GM12878 (cell line): ENCODE measurements at regions not wholly inside any gene's neighbourhood (a gene's known extent, or its start where the extent isn't known, plus 50 kb on each side); places are given as distances from the start of the nearest gene placed in this dataset.

ENCODE experiments used
- ATAC-seq: fragments of 200-7000 bp; cut with Tn5 transposase; 3 replicates; pipeline ENCODE4 v1.9.1; 2020; ENCODE audit warnings: mild to moderate bottlenecking, moderate library complexity
- BruUV-seq: library from RNA; stranded (reverse); fragments of 400-500 nt; replicated peaks from 2 replicates; lab custom pipeline; 2021; lab: Mats Ljungman, UMichigan
- CTCF ChIA-PET: fragments of 300-600 bp; sonication (Branson Sonifier 250); formaldehyde crosslinking; extraction: SDS; loops from one replicate; lab custom pipeline; 2021; ENCODE audit warnings: inconsistent platforms; lab: Yijun Ruan, JAX
- POLR2A ChIA-PET: fragments of 350-600 bp; formaldehyde crosslinking; extraction: SDS; loops from one replicate; lab custom pipeline; 2021; ENCODE audit warnings: inconsistent platforms; lab: Charles Lee
- RAD21 ChIA-PET: fragments of 300-600 bp; sonication (Branson Sonifier 250); formaldehyde crosslinking; loops from one replicate; lab custom pipeline; 2023; ENCODE audit warnings: antibody characterized with exemption; ENCODE audit not compliant: unreplicated experiment; lab: Charles Lee
- SMC1A ChIA-PET: fragments of 300-600 bp; sonication (Branson Sonifier 250); formaldehyde crosslinking; loops from one replicate; lab custom pipeline; 2023; ENCODE audit not compliant: unreplicated experiment, uncharacterized antibody; lab: Charles Lee
- DNase-seq: peaks from one replicate; pipeline ENCODE4 v3.0.0-alpha.2; 2011; ENCODE audit warnings: low read depth, low spot score
- FAIRE-seq: peaks from 3 replicates; lab custom pipeline; 2011; peaks lifted over from hg19 to GRCh38; lab: Jason Lieb, UNC
- H2AFZ ChIP-seq: 2 replicates; pipeline ENCODE4 v1.6.0; 2011; ENCODE audit warnings: low read depth, low read length, control low read depth; ENCODE audit not compliant: control insufficient read depth
- H3K27ac ChIP-seq: 2 replicates; pipeline ENCODE4 v1.5.1; 2011; ENCODE audit warnings: control low read depth; ENCODE audit not compliant: control insufficient read depth, insufficient read depth
- H3K27me3 ChIP-seq, 2 experiments: replicated peaks in 1 of 2; 2 replicates each; pipeline versions ENCODE4 v1.6.0 to v1.6.1; 2011; ENCODE audit warnings: low read length in 1 of 2; ENCODE audit not compliant: control insufficient read depth in 2 of 2, insufficient read depth in 2 of 2
- H3K36me3 ChIP-seq, 2 experiments: 2 replicates each; pipeline ENCODE4 v1.5.1; 2011; ENCODE audit warnings: low read length in 1 of 2; ENCODE audit not compliant: control insufficient read depth in 2 of 2, insufficient read depth in 2 of 2
- H3K4me1 ChIP-seq: 2 replicates; pipeline ENCODE4 v1.6.1; 2011; ENCODE audit warnings: mild to moderate bottlenecking, low read length, moderate library complexity, mixed read lengths; ENCODE audit not compliant: control insufficient read depth, insufficient read depth
- H3K4me2 ChIP-seq: 2 replicates; pipeline ENCODE4 v1.6.0; 2011; ENCODE audit warnings: control low read depth; ENCODE audit not compliant: control insufficient read depth, insufficient read depth
- H3K4me3 ChIP-seq: fragments of 200-600 bp; sonication (generic); 2 replicates; pipeline ENCODE4 v1.5.1; 2016
- H3K79me2 ChIP-seq: 2 replicates; pipeline ENCODE4 v1.6.0; 2011; ENCODE audit warnings: low read length; ENCODE audit not compliant: control insufficient read depth, insufficient read depth
- H3K9ac ChIP-seq: 2 replicates; pipeline ENCODE4 v1.8.0; 2011; ENCODE audit warnings: low read length, control low read depth, mixed read lengths; ENCODE audit not compliant: control insufficient read depth, insufficient read depth
- H3K9me3 ChIP-seq: replicated peaks from 3 replicates; pipeline ENCODE4 v1.5.1; 2011; ENCODE audit warnings: mild to moderate bottlenecking, low read length; ENCODE audit not compliant: control insufficient read depth, insufficient read depth
- H4K20me1 ChIP-seq: 2 replicates; pipeline ENCODE4 v1.6.0; 2011; ENCODE audit not compliant: control insufficient read depth, insufficient read depth
- E2F4 ChIP-seq: IDR thresholded peaks from 2 replicates; pipeline ENCODE4 v1.6.1; 2012; ENCODE audit warnings: low read depth, low read length, improper control_type of control experiment
- EGR1 ChIP-seq, 2 experiments: IDR thresholded peaks; 1 replicate in 1 of 2; 2 replicates in 1 of 2; pipeline ENCODE4 v1.6.1; 2011 to 2012; ENCODE audit warnings: low read depth in 2 of 2, low read length in 2 of 2, borderline replicate concordance in 1 of 2, mild to moderate bottlenecking in 1 of 2, moderate library complexity in 1 of 2
- ELK1 ChIP-seq: IDR thresholded peaks from 2 replicates; pipeline ENCODE4 v1.6.1; 2012; ENCODE audit warnings: low read depth, low read length, improper control_type of control experiment
- IKZF1 ChIP-seq: fragments of 450-650 bp; conservative IDR thresholded peaks from 2 replicates; pipeline ENCODE4 v1.6.1; 2017; ENCODE audit warnings: antibody characterized with exemption, mild to moderate bottlenecking
- IRF4 ChIP-seq: IDR thresholded peaks from 2 replicates; pipeline ENCODE4 v1.6.1; 2011; ENCODE audit warnings: low read depth, low read length
- JUND ChIP-seq: IDR thresholded peaks from 2 replicates; pipeline ENCODE4 v1.6.1; 2012; ENCODE audit warnings: low read depth, mild to moderate bottlenecking, low read length, improper control_type of control experiment, moderate library complexity
- NR2C1 ChIP-seq: fragments of 450-650 bp; IDR thresholded peaks from 2 replicates; pipeline ENCODE4 v1.6.1; 2017; ENCODE audit warnings: antibody characterized with exemption, mild to moderate bottlenecking, moderate library complexity
- POU2F2 ChIP-seq: IDR thresholded peaks from 3 replicates; pipeline ENCODE4 v1.6.1; 2011; ENCODE audit warnings: low read depth, mild to moderate bottlenecking, low read length, borderline replicate concordance
- RAD21 ChIP-seq: IDR thresholded peaks from 2 replicates; pipeline ENCODE4 v1.6.1; 2011; ENCODE audit warnings: mild to moderate bottlenecking, low read depth, low read length, moderate library complexity; ENCODE audit not compliant: insufficient read depth
- RBBP5 ChIP-seq: fragments of 200-600 bp; sonication (generic); conservative IDR thresholded peaks from 2 replicates; pipeline ENCODE4 v1.6.1; 2016
- SMAD1 ChIP-seq: fragments of 450-650 bp; IDR thresholded peaks from 2 replicates; pipeline ENCODE4 v1.6.1; 2018; ENCODE audit warnings: mild to moderate bottlenecking, low read depth; ENCODE audit not compliant: partially characterized antibody
- SMC3 ChIP-seq: IDR thresholded peaks from 2 replicates; pipeline ENCODE4 v1.6.1; 2011; ENCODE audit warnings: low read length, improper control_type of control experiment, borderline replicate concordance
- STAT1 ChIP-seq: fragments of 450-650 bp; conservative IDR thresholded peaks from 2 replicates; pipeline ENCODE4 v1.6.1; 2014; ENCODE audit warnings: antibody characterized with exemption, mild to moderate bottlenecking
- SUPT20H ChIP-seq: IDR thresholded peaks from 2 replicates; pipeline ENCODE4 v1.6.1; 2011; ENCODE audit warnings: low read depth, mild to moderate bottlenecking, low read length, moderate library complexity, borderline replicate concordance; ENCODE audit not compliant: control insufficient read depth
- ZNF207 ChIP-seq: fragments of 450-650 bp; IDR thresholded peaks from 2 replicates; pipeline ENCODE4 v1.6.1; 2014; ENCODE audit warnings: antibody characterized with exemption, mild to moderate bottlenecking, borderline replicate concordance
- ZNF622 ChIP-seq: fragments of 450-650 bp; IDR thresholded peaks from 2 replicates; pipeline ENCODE4 v1.6.1; 2017; ENCODE audit warnings: mild to moderate bottlenecking, inconsistent platforms
- WGBS: methylation state at CpG from one replicate; pipeline ENCODE4 v1.1.6; 2016; ENCODE audit warnings: low lambda C conversion rate; ENCODE audit not compliant: insufficient replicate concordance, insufficient coverage; ENCODE audit errors: missing lambda C conversion rate; 5-methylcytosine and 5-hydroxymethylcytosine counted together
- in situ Hi-C: fragments of 300-500 bp; cut with MboI; formaldehyde crosslinking; loops from 9 replicates; pipeline ENCODE4 v1.14.3; 2018; ENCODE audit warnings: mixed read lengths
- intact Hi-C: fragments of 100-400 bp; cut with micrococcal nuclease; formaldehyde crosslinking; loops from one replicate; pipeline ENCODE4 v1.14.2; 2022; ENCODE audit not compliant: unreplicated experiment
- TF ChIP-seq, protein P1 (sequence below): fragments of 450-650 bp; formaldehyde crosslinking; IDR thresholded peaks from 2 replicates; pipeline ENCODE4 v1.5.0; 2022; ENCODE audit warnings: mild to moderate bottlenecking, missing genetic modification characterization
- TF ChIP-seq, protein P2 (sequence below): IDR thresholded peaks from 2 replicates; pipeline ENCODE4 v1.6.1; 2011; ENCODE audit warnings: borderline replicate concordance, low read depth, mild to moderate bottlenecking, moderate library complexity, low read length; ENCODE audit not compliant: insufficient read depth, poor library complexity, severe bottlenecking

- FAIRE-seq (no peak), ATAC-seq (no peak), DNase-seq (no peak)
- no peak overlapping the region for H3K27ac ChIP-seq
- no peak for TF ChIP-seq ZNF207
- TF ChIP-seq E2F4: no peak
- no peak for TF ChIP-seq RAD21
- TF ChIP-seq ZNF622: no peak
- TF ChIP-seq STAT1: no peak
- no peak for TF ChIP-seq IRF4
- TF ChIP-seq SMC3: no peak
- TF ChIP-seq JUND: no peak
- no peak for TF ChIP-seq NR2C1
- TF ChIP-seq EGR1 (IDR thresholded peaks at IDR 0.05; ENCODE audit: borderline replicate concordance in 1 of 2, low read depth in 2 of 2, low read length in 2 of 2): no peak
- TF ChIP-seq IKZF1: no peak
- TF ChIP-seq, protein P1, sequence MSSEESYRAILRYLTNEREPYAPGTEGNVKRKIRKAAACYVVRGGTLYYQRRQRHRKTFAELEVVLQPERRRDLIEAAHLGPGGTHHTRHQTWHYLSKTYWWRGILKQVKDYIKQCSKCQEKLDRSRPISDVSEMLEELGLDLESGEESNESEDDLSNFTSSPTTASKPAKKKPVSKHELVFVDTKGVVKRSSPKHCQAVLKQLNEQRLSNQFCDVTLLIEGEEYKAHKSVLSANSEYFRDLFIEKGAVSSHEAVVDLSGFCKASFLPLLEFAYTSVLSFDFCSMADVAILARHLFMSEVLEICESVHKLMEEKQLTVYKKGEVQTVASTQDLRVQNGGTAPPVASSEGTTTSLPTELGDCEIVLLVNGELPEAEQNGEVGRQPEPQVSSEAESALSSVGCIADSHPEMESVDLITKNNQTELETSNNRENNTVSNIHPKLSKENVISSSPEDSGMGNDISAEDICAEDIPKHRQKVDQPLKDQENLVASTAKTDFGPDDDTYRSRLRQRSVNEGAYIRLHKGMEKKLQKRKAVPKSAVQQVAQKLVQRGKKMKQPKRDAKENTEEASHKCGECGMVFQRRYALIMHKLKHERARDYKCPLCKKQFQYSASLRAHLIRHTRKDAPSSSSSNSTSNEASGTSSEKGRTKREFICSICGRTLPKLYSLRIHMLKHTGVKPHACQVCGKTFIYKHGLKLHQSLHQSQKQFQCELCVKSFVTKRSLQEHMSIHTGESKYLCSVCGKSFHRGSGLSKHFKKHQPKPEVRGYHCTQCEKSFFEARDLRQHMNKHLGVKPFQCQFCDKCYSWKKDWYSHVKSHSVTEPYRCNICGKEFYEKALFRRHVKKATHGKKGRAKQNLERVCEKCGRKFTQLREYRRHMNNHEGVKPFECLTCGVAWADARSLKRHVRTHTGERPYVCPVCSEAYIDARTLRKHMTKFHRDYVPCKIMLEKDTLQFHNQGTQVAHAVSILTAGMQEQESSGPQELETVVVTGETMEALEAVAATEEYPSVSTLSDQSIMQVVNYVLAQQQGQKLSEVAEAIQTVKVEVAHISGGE (CRISPR knock-in tag): no peak
- no peak for TF ChIP-seq POU2F2
- no peak for TF ChIP-seq SUPT20H
- TF ChIP-seq SMAD1: no peak
- no peak for TF ChIP-seq ELK1
- no peak for TF ChIP-seq RBBP5
- TF ChIP-seq, protein P2, sequence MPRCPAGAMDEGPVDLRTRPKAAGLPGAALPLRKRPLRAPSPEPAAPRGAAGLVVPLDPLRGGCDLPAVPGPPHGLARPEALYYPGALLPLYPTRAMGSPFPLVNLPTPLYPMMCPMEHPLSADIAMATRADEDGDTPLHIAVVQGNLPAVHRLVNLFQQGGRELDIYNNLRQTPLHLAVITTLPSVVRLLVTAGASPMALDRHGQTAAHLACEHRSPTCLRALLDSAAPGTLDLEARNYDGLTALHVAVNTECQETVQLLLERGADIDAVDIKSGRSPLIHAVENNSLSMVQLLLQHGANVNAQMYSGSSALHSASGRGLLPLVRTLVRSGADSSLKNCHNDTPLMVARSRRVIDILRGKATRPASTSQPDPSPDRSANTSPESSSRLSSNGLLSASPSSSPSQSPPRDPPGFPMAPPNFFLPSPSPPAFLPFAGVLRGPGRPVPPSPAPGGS: no peak
- WGBS: 45% methylated on average over 1 of the region's 1 CpG
- ChIA-PET CTCF (interaction anchor here (1.0 kb wide), 1 partner anchor 13 kb away, joined by 3 read pairs; no protein-coding TSS in a partner anchor), POLR2A (no interaction called here), SMC1A (interaction anchor here (1.2 kb wide), 1 partner anchor 20 kb away, joined by 3 read pairs; no protein-coding TSS in a partner anchor), RAD21 (no interaction called here)
- H3K27me3 ChIP-seq: 0 out of 4 replicates have a peak, but pooled peaks cover 1 to 4% of the 10 kb centered on the region in 2 experiments
- intact Hi-C loops (no loop called here), in situ Hi-C loops (no loop called here)
- H3K9ac ChIP-seq: no peak overlapping the region
- H3K36me3 ChIP-seq: no peaks in the 10 kb centered on the region
- BruUV-seq: no TSS peak
- no peaks in the 10 kb centered on the region for H4K20me1 ChIP-seq
- no peak overlapping the region for H3K4me2 ChIP-seq
- H3K9me3 ChIP-seq: no peaks in the 10 kb centered on the region
- no peak overlapping the region for H3K4me3 ChIP-seq
- H3K79me2 ChIP-seq: no peaks in the 10 kb centered on the region
- no peak overlapping the region for H2AFZ ChIP-seq
- no peaks in the 10 kb centered on the region for H3K4me1 ChIP-seq
These were observed 191.8 kb upstream of the LRFN2 start for GRCh38 chr6:40778918-40779317.
